SK-N-SH (cell line): ENCODE measurements at regions not wholly inside any gene's neighbourhood (a gene's known extent, or its start where the extent isn't known, plus 50 kb on each side); places are given as distances from the start of the nearest gene placed in this dataset.

Source experiments
- CTCF ChIA-PET: fragments of 300-600, 350-600 bp; formaldehyde crosslinking; extraction: SDS; loops from one replicate; lab custom pipeline; 2021; lab: Yijun Ruan, JAX
- POLR2A ChIA-PET: fragments of 350-600 bp; sonication (Branson Sonifier 250); formaldehyde crosslinking; extraction: SDS; loops from one replicate; lab custom pipeline; 2020; ENCODE audit warnings: antibody characterized with exemption, inconsistent platforms; lab: Yijun Ruan, JAX
- DNase-seq: peaks from one replicate; pipeline ENCODE4 v3.0.0; 2012
- H2AFZ ChIP-seq: fragments of 200-600 bp; sonication (generic); 2 replicates; pipeline ENCODE4 v1.8.1; 2016; ENCODE audit warnings: antibody characterized with exemption, mild to moderate bottlenecking, low read depth
- H3F3A ChIP-seq: fragments of 200-600 bp; sonication (generic); replicated peaks from 2 replicates; pipeline ENCODE3; 2016; ENCODE audit warnings: antibody characterized with exemption, mild to moderate bottlenecking; ENCODE audit not compliant: insufficient read depth
- H3K27ac ChIP-seq, 2 experiments: fragments of 200-500 bp in 1 of 2; fragments of 200-600 bp in 1 of 2; sonication (Bioruptor generic) in 1 of 2; sonication (generic), shearing (Covaris generic) in 1 of 2; 2 replicates each; pipeline versions ENCODE4 v1.5.1 to v1.6.1; 2014 to 2016; ENCODE audit warnings: low read depth in 2 of 2, inconsistent platforms in 1 of 2, low read length in 1 of 2, mild to moderate bottlenecking in 1 of 2, mixed read lengths in 1 of 2
- H3K27me3 ChIP-seq: fragments of 200-600 bp; sonication (generic), shearing (Covaris generic); 2 replicates; pipeline ENCODE4 v1.6.1; 2016; ENCODE audit warnings: mixed run types; ENCODE audit not compliant: insufficient read depth
- H3K36me3 ChIP-seq, 2 experiments: fragments of 200-500 bp in 1 of 2; fragments of 200-600 bp in 1 of 2; sonication (Bioruptor generic) in 1 of 2; sonication (generic) in 1 of 2; replicated peaks in 1 of 2; 2 replicates each; pipeline versions ENCODE3 to v1.5.1; 2014 to 2016; ENCODE audit warnings: low read length in 1 of 2, mild to moderate bottlenecking in 1 of 2; ENCODE audit not compliant: insufficient read depth in 2 of 2, control insufficient read depth in 1 of 2
- H3K4me1 ChIP-seq, 2 experiments: fragments of 200-500 bp in 1 of 2; fragments of 200-600 bp in 1 of 2; sonication (Bioruptor generic) in 1 of 2; sonication (generic), shearing (Covaris generic) in 1 of 2; 2 replicates each; pipeline versions ENCODE4 v1.5.1 to v1.6.1; 2014 to 2016; ENCODE audit warnings: low read depth in 1 of 2, low read length in 1 of 2, mixed run types in 1 of 2; ENCODE audit not compliant: insufficient read depth in 2 of 2, control insufficient read depth in 1 of 2
- H3K4me2 ChIP-seq: fragments of 200-600 bp; sonication (generic), shearing (Covaris generic); 2 replicates; pipeline ENCODE4 v1.6.1; 2017; ENCODE audit warnings: mixed run types
- H3K4me3 ChIP-seq, 2 experiments: fragments of 200-500 bp in 1 of 2; fragments of 200-600 bp in 1 of 2; sonication (Bioruptor generic) in 1 of 2; sonication (generic), shearing (Covaris generic) in 1 of 2; 2 replicates each; pipeline versions ENCODE4 v1.5.1 to v1.8.1; 2014 to 2016; ENCODE audit warnings: low read depth in 2 of 2, inconsistent platforms in 1 of 2, low read length in 1 of 2, mild to moderate bottlenecking in 1 of 2, mixed read lengths in 1 of 2, moderate library complexity in 1 of 2
- H3K79me2 ChIP-seq: fragments of 200-600 bp; sonication (generic); 2 replicates; pipeline ENCODE4 v1.8.1; 2017; ENCODE audit warnings: mild to moderate bottlenecking; ENCODE audit not compliant: insufficient read depth
- H3K9ac ChIP-seq: fragments of 200-600 bp; sonication (generic); 2 replicates; pipeline ENCODE4 v1.6.1; 2017; ENCODE audit warnings: mixed run types
- H3K9me2 ChIP-seq: fragments of 200-600 bp; sonication (generic); 2 replicates; pipeline ENCODE4 v1.6.1; 2017; ENCODE audit warnings: mixed run types
- H3K9me3 ChIP-seq: fragments of 200-600 bp; sonication (generic); 2 replicates; pipeline ENCODE4 v1.6.1; 2017; ENCODE audit warnings: mixed run types, mild to moderate bottlenecking, moderate library complexity
- H4K20me1 ChIP-seq: fragments of 200-600 bp; sonication (generic); 2 replicates; pipeline ENCODE4 v1.6.1; 2017; ENCODE audit warnings: mild to moderate bottlenecking, mixed run types; ENCODE audit not compliant: insufficient read depth
- EP300 ChIP-seq, 2 experiments: IDR thresholded peaks; 2 replicates each; pipeline versions ENCODE4 v1.4.0 to v1.6.1; 2012; ENCODE audit warnings: borderline replicate concordance in 1 of 2, low read depth in 1 of 2, low read length in 1 of 2
- FOXJ3 ChIP-seq: sonication (generic); formaldehyde crosslinking; IDR thresholded peaks from 2 replicates; pipeline ENCODE4 v1.5.1; 2020; ENCODE audit warnings: mild to moderate bottlenecking, missing genetic modification reagents
- GABPA ChIP-seq: IDR thresholded peaks from 2 replicates; pipeline ENCODE4 v1.4.0; 2012; ENCODE audit warnings: low read depth, mild to moderate bottlenecking
- GATA2 ChIP-seq: sonication (generic); formaldehyde crosslinking; IDR thresholded peaks from 2 replicates; pipeline ENCODE4 v1.5.0; 2020; ENCODE audit warnings: mild to moderate bottlenecking, missing genetic modification reagents
- MEF2A ChIP-seq: IDR thresholded peaks from 2 replicates; pipeline ENCODE4 v1.4.0; 2012; ENCODE audit warnings: low read depth, borderline replicate concordance
- MXI1 ChIP-seq: IDR thresholded peaks from 2 replicates; pipeline ENCODE4 v1.6.1; 2012; ENCODE audit warnings: mild to moderate bottlenecking, low read depth, low read length, improper control_type of control experiment
- NRF1 ChIP-seq: IDR thresholded peaks from 2 replicates; pipeline ENCODE4 v1.6.1; 2012; ENCODE audit warnings: low read depth, mild to moderate bottlenecking, low read length
- POLR2AphosphoS5 ChIP-seq: IDR thresholded peaks from 2 replicates; pipeline ENCODE4 v1.6.1; 2012; ENCODE audit warnings: low read depth, low read length
- SIN3A ChIP-seq: IDR thresholded peaks from 2 replicates; pipeline ENCODE4 v1.6.1; 2012; ENCODE audit warnings: low read depth, mild to moderate bottlenecking, low read length, moderate library complexity, borderline replicate concordance
- TAF1 ChIP-seq: IDR thresholded peaks from 2 replicates; pipeline ENCODE4 v1.6.1; 2012; ENCODE audit warnings: low read depth, mild to moderate bottlenecking, low read length, moderate library complexity, borderline replicate concordance
- TEAD4 ChIP-seq: IDR thresholded peaks from 2 replicates; pipeline ENCODE4 v1.4.0; 2012; ENCODE audit warnings: mild to moderate bottlenecking, borderline replicate concordance; ENCODE audit not compliant: insufficient read depth
- YY1 ChIP-seq: IDR thresholded peaks from 2 replicates; pipeline ENCODE4 v1.4.0; 2012; ENCODE audit warnings: low read depth, mild to moderate bottlenecking
- WGBS: methylation state at CpG from one replicate; pipeline ENCODE4 v1.1.6; 2017; ENCODE audit warnings: low lambda C conversion rate; 5-methylcytosine and 5-hydroxymethylcytosine counted together
- TF ChIP-seq, protein P1 (sequence below): fragments of 200-600 bp; sonication (generic); IDR thresholded peaks from 2 replicates; pipeline ENCODE4 v1.6.1; 2017; ENCODE audit warnings: antibody characterized with exemption, mild to moderate bottlenecking, moderate library complexity
- TF ChIP-seq, protein P2 (sequence below): fragments of 150-350 bp; IDR thresholded peaks from 2 replicates; pipeline ENCODE4 v1.6.1; 2017; ENCODE audit warnings: antibody characterized with exemption, low read length, low read depth, borderline replicate concordance
- TF ChIP-seq, protein P3 (sequence below): IDR thresholded peaks from 2 replicates; pipeline ENCODE4 v1.4.0; 2012; ENCODE audit warnings: low read depth

DNA sequence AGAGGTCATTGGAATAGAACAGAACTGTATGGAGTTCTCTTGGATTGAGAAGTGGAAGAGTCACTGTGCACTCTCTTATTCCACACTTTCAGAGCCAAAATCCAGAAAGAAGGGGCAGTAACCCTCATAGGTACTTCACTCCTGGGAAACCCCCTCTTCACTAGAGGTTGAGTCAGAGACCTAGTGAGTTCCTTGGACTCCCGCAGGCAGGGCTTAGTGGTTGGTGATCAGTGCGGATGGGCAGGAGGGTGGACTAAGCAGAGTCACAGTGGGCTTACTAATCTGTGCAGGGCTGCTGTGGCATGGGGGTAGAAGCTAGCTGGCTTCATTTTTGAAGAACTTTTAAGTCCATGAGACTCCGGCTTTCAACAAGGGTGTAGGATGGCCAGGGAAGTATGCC lies 95.0 kb upstream of the MLN start (continued):
- TF ChIP-seq, protein P1, sequence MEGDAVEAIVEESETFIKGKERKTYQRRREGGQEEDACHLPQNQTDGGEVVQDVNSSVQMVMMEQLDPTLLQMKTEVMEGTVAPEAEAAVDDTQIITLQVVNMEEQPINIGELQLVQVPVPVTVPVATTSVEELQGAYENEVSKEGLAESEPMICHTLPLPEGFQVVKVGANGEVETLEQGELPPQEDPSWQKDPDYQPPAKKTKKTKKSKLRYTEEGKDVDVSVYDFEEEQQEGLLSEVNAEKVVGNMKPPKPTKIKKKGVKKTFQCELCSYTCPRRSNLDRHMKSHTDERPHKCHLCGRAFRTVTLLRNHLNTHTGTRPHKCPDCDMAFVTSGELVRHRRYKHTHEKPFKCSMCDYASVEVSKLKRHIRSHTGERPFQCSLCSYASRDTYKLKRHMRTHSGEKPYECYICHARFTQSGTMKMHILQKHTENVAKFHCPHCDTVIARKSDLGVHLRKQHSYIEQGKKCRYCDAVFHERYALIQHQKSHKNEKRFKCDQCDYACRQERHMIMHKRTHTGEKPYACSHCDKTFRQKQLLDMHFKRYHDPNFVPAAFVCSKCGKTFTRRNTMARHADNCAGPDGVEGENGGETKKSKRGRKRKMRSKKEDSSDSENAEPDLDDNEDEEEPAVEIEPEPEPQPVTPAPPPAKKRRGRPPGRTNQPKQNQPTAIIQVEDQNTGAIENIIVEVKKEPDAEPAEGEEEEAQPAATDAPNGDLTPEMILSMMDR = no peak
- no peak for TF ChIP-seq GABPA
- TF ChIP-seq FOXJ3 (CRISPR knock-in tag) = no peak
- TF ChIP-seq, protein P2, sequence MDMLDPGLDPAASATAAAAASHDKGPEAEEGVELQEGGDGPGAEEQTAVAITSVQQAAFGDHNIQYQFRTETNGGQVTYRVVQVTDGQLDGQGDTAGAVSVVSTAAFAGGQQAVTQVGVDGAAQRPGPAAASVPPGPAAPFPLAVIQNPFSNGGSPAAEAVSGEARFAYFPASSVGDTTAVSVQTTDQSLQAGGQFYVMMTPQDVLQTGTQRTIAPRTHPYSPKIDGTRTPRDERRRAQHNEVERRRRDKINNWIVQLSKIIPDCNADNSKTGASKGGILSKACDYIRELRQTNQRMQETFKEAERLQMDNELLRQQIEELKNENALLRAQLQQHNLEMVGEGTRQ = no peak
- TF ChIP-seq, protein P3, sequence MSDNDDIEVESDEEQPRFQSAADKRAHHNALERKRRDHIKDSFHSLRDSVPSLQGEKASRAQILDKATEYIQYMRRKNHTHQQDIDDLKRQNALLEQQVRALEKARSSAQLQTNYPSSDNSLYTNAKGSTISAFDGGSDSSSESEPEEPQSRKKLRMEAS = no peak
- no peak for TF ChIP-seq TEAD4
- no peak for TF ChIP-seq MEF2A
- TF ChIP-seq GATA2 = no peak

DNA sequence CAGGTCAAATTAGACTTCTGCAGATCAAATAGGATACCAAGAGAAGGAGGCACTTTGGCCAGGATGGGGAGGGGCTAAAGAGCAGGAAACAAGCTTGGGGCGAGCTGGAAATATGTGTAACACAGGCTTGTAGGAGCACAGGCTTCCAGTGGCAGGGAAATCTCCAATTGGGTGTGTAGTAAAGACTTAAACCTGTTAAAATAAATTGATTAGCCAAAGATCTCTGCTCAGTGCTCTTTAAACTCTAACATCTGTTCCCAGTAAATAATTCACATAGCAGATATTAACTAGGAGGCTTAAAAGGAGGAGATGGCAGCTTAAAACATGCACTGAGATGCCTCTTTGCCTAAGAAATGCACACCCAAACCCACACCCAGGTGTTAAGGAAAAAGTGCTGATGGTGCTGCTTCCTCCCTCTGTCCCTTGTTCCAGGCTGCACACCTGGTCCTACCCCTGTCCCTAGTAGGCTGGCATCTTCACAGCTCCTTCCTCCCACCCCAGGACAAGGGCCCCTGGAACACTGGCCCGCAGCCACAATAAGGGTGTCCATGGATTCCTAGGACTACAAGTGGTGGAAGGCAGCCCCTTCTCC lies 93.5 kb upstream of the MLN start:
- TF ChIP-seq MXI1 = no peak
- TF ChIP-seq YY1 = no peak
- TF ChIP-seq POLR2AphosphoS5 = no peak
- no peak for TF ChIP-seq SIN3A
- TF ChIP-seq, protein P2 = no peak
- TF ChIP-seq GABPA = no peak
- no peak for TF ChIP-seq NRF1
- no peak for TF ChIP-seq TAF1
- TF ChIP-seq EP300 (IDR thresholded peaks at IDR 0.05; ENCODE audit: borderline replicate concordance in 1 of 2, low read depth in 1 of 2, low read length in 1 of 2) = no peak
- TF ChIP-seq, protein P3 = no peak
- TF ChIP-seq, all 33 proteins: peak for 0
- Histone ChIP-seq H3K9me2 (no peaks in the 10 kb centered on the region), H3K27me3 (peaks cover 3% of the 10 kb centered on the region; the same call in 1 of the 2 replicates), H3K27ac (no peak overlapping the region), H3K4me1 (peaks cover 0 to 5% of the 10 kb centered on the region in 2 experiments; a peak in 1 of 4 replicates), H2AFZ (no peak overlapping the region), H3K79me2 (no peaks in the 10 kb centered on the region), H3K9ac (no peak overlapping the region), H3K4me3 (no peak overlapping the region), H3K36me3 (no peaks in the 10 kb centered on the region), H3F3A (no peaks in the 10 kb centered on the region), H3K4me2 (no peak overlapping the region), H4K20me1 (no peaks in the 10 kb centered on the region), H3K9me3 (no peaks in the 10 kb centered on the region)
- ChIA-PET CTCF (interaction anchor here (1.2 to 1.6 kb wide), 2 partner anchors 8 to 126 kb away, joined by 3 to 4 read pairs; no protein-coding TSS in a partner anchor), POLR2A (no interaction called here)
- no peak for DNase-seq
- 90% methylated on average over 2 of the region's 2 CpGs for WGBS
